ENCODE measurements at regions not wholly inside any gene's neighbourhood (a gene's known extent, or its start where the extent isn't known, plus 50 kb on each side); places are given as distances from the start of the nearest gene placed in this dataset.
A peak's percentile ranks its signal among the peaks of the same experiment; 100 is the strongest.

DNA sequence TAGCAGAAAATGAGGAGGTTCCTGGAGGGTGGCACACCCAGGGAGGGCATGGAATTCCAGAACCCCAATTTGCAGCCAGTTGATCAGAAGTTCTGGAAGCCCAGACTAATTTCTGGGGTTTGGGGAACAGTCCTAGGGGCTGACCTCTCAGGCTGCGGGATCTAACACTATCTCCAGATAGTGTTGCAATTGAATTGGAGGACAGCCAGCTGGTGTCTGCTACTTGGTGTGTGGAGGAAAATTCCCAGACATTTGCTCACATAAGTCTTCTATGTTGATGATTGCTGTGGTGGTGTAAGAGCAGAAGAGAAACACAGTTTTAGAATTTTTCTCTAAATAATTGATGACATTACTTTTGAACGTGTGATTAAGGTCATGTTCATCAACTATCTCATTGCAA lies 154.3 kb upstream of the RNPC3 start:
- intact Hi-C loops (cut with DNase I), result no loop called here
- Histone ChIP-seq H3K27ac (no peak overlapping the region), H3K4me1 (no peaks in the 10 kb centered on the region), H3K27me3 (no peaks in the 10 kb centered on the region), H3K9me3 (no peaks in the 10 kb centered on the region), H3K36me3 (no peaks in the 10 kb centered on the region), H3K4me3 (no peak overlapping the region)
- DNase-seq, result peak in 1 of 4 donors; percentile 4
- TF ChIP-seq, protein P1, sequence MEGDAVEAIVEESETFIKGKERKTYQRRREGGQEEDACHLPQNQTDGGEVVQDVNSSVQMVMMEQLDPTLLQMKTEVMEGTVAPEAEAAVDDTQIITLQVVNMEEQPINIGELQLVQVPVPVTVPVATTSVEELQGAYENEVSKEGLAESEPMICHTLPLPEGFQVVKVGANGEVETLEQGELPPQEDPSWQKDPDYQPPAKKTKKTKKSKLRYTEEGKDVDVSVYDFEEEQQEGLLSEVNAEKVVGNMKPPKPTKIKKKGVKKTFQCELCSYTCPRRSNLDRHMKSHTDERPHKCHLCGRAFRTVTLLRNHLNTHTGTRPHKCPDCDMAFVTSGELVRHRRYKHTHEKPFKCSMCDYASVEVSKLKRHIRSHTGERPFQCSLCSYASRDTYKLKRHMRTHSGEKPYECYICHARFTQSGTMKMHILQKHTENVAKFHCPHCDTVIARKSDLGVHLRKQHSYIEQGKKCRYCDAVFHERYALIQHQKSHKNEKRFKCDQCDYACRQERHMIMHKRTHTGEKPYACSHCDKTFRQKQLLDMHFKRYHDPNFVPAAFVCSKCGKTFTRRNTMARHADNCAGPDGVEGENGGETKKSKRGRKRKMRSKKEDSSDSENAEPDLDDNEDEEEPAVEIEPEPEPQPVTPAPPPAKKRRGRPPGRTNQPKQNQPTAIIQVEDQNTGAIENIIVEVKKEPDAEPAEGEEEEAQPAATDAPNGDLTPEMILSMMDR (IDR thresholded peaks at IDR 0.05), result no peak
- ATAC-seq, result no peak

DNA sequence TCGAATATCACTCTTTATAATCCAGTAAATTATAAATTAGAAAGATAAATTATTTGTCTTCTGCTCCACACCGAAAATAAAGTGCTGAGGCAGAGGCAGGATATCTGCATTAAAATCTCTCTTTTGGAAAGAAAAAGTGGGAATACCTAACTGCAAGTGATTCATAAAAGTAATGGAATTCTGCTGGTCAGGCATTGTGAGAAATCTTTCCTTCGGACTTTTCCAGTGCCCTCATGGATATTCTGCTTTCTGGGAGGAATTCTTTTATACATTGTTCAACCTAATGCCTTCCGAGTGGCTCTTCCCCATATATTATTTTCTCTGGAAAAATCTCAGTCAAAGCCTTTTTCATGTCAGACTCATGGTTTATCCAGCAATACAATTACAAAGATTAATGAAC lies 158.3 kb upstream of the RNPC3 start:
- H3K4me3 ChIP-seq, result no peak overlapping the region
- DNase-seq, result no peak
- no peak overlapping the region for H3K27ac ChIP-seq
- intact Hi-C loops (cut with DNase I), result no loop called here
- H3K9me3 ChIP-seq, result no peaks in the 10 kb centered on the region
- no peaks in the 10 kb centered on the region for H3K27me3 ChIP-seq
- TF ChIP-seq, protein P1 (IDR thresholded peaks at IDR 0.05), result no peak
- H3K36me3 ChIP-seq, result no peaks in the 10 kb centered on the region
- no peak for ATAC-seq
- no peaks in the 10 kb centered on the region for H3K4me1 ChIP-seq

DNA sequence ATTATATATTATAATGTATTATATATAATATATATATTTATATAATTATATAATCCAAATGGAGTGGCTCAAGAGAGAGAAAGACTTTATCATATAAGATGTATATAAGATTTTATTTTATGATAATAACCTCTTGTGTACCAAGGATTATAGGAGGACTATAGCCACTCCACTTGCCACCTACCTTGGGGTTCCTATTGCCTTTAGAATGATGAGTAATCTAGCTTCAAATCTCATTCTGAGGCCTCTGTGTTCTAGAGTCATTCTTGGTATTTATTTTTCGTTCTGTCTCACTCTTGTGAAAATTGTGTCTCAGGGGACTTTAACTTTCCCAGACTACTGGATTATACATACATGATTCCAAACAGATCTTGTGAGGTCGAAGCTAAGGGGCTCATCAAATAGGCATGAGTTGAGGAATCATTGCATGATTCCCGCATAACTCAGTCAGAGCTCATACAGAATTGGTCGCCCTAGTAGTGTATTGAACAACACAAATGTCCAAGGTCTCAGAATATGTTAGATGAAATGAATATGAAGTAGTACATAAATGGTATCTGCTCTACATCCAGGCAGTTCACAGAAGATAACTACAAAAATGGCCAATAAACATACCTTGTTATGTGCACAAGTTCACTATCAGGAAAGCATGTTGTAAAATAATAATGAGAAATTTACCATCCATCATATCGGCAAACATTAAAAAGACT lies 159.5 kb upstream of the RNPC3 start:
- intact Hi-C loops (cut with DNase I), result no loop called here
- no peaks in the 10 kb centered on the region for H3K4me1 ChIP-seq
- H3K27ac ChIP-seq, result no peak overlapping the region
- ATAC-seq, result no peak
- no peak for DNase-seq
- TF ChIP-seq, protein P1 (IDR thresholded peaks at IDR 0.05), result no peak
- H3K9me3 ChIP-seq, result no peaks in the 10 kb centered on the region
- no peaks in the 10 kb centered on the region for H3K36me3 ChIP-seq
- no peaks in the 10 kb centered on the region for H3K27me3 ChIP-seq
- H3K4me3 ChIP-seq, result no peak overlapping the region

DNA sequence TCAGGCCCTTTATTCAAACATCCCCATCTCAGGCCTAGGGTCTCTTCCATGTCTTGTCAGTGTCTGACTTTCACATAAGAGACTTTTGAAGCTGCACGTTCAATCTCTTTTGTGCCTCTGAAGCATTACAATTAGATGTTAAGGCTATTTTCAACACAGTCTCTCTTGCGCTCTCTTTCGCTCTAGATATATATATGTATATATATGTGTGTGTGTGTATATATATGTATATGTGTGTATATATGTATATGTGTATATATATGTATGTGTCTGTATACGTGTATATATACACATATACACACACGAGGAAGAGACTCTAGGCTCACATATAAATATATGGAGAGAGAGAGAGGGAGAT lies 162.5 kb upstream of the RNPC3 start:
- DNase-seq (no peak), ATAC-seq (no peak)
- intact Hi-C loops (cut with DNase I), result no loop called here
- Histone ChIP-seq H3K4me1 (no peaks in the 10 kb centered on the region), H3K36me3 (no peaks in the 10 kb centered on the region), H3K27ac (no peak overlapping the region), H3K27me3 (no peaks in the 10 kb centered on the region), H3K4me3 (no peak overlapping the region), H3K9me3 (no peaks in the 10 kb centered on the region)
- TF ChIP-seq, protein P1 (IDR thresholded peaks at IDR 0.05), result no peak

GRCh38 chr1:103362348-103363007 lies 163.0 kb upstream of the RNPC3 start:
- no peak for DNase-seq
- TF ChIP-seq, protein P1 (IDR thresholded peaks at IDR 0.05), result no peak
- Histone ChIP-seq H3K27ac (no peak overlapping the region), H3K9me3 (no peaks in the 10 kb centered on the region), H3K36me3 (no peaks in the 10 kb centered on the region), H3K27me3 (no peaks in the 10 kb centered on the region), H3K4me3 (no peak overlapping the region), H3K4me1 (no peaks in the 10 kb centered on the region)
- intact Hi-C loops (cut with DNase I), result no loop called here
- no peak for ATAC-seq
